Stimulated activated CD4-positive, alpha-beta T cell treated with anti-CD3 and anti-CD28 coated beads, Interleukin-15, amount 100 ng/mL, for 48 hours (primary cell): ENCODE measurements at regions not wholly inside any gene's neighbourhood (a gene's known extent, or its start where the extent isn't known, plus 50 kb on each side); places are given as distances from the start of the nearest gene placed in this dataset.
"Not testable (repeated sequence)": the region's sequence is repeated elsewhere in the genome, so short reads cannot be mapped to it uniquely, and the experiment has no call there.

Experiments used
- DNase-seq, 2 donors: peaks; one replicate each; pipeline ENCODE4 v3.0.0-alpha.2; 2020; ENCODE audit warnings: low read depth in 2 of 2

GRCh38 chr7:119100611-119101258 lies 876.2 kb downstream of the ANKRD7 start:
- DNase-seq: not testable (repeated sequence)

- no peak for DNase-seq
These were observed 877.8 kb downstream of the ANKRD7 start for GRCh38 chr7:119102291-119102690.

DNA sequence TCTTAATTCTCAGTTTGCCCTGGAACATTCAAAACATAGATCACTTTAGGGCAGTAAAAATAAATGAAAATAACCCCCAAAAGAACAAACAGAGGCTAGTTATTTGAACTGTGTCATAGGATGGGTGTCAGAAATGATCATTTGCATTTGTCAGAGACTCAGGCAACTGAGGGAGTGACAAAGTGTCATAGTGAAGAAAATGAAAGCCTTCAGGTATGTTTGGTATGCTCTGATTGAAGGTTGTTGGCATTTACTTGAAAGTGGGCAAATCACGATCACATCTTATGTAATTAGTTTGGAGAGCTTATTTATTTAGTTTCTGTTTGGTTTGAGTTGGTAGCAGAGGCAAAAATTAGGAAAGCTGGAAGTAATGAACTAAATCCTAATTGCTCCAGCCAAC lies 880.9 kb downstream of the ANKRD7 start:
- no peak for DNase-seq

DNA sequence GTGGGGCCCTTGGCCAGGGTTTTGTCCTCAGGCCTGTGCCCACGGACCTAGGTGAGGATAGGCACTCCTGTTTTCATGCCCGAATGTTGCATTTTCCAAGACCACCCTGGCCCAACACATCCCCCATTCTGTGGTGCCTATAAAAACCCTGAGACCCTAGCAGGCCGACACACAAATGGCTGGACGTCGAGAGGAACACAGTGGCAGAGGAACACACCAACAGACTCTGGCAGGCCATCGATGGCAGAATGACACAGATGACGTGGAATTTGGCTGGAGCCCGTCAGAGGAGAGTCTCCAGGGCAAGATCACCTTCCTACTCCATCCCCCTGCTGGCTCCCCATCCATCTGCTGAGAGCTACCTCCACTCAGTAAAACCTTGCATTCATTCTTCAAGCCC lies 898.8 kb downstream of the ANKRD7 start:
- no peak for DNase-seq

DNA sequence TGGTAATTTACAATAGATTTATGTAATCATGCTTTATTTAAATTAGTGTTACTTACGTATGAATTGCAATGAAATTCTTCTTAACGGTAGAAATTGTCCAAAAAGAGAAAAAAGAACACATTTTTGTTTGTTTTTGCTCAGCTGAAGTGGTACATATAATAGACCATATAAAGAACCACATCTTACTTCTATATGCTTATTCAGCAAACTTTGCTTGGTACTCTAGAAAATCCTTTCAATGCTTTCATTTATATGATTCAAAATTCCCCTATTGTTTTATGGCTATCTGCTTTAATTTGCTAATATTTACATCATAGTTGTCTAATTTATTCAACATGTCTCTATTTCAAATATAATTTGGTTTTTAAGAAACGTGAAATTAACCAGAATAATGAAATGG lies 903.2 kb downstream of the ANKRD7 start:
- no peak for DNase-seq

DNA sequence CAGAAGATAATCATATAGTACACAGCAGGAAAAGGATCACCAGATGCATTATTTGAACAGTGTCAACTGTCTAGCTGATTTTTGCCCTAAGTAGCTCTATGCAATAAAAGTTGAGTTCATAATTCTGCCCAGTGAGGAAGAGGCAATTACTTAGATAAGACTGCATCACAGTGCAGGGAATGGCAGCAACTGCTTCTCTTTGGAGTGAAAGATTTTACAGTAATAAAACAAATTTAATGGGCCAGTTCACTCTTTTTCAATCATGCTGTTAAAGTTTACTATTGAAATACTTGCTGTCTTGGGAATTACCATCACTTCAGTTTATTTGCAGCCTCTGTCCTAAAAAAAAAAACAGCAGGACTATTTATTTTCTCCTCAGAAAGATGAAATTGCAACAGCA lies 907.9 kb downstream of the ANKRD7 start:
- DNase-seq: no peak

DNA sequence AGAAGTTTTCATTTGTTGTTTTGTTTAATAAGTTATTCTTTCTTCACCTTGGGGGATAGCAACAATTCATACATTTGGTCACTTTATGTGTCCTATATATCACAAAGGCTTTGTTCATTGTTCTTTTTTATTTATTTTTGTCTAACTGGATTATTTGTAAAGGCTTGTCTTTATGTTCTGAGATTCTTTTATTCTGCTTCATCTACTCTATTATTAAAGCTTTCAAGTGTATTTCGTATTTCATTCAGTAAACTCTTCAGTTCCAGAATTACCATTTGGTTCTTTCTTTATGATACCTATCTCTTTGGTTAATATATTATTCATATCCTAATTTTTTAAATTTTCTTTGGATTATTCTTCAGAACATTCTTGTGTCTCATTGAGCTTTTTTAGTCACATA lies 942.9 kb downstream of the ANKRD7 start:
- no peak for DNase-seq

GRCh38 chr7:119172043-119172442 lies 947.5 kb downstream of the ANKRD7 start:
- no peak for DNase-seq

DNA sequence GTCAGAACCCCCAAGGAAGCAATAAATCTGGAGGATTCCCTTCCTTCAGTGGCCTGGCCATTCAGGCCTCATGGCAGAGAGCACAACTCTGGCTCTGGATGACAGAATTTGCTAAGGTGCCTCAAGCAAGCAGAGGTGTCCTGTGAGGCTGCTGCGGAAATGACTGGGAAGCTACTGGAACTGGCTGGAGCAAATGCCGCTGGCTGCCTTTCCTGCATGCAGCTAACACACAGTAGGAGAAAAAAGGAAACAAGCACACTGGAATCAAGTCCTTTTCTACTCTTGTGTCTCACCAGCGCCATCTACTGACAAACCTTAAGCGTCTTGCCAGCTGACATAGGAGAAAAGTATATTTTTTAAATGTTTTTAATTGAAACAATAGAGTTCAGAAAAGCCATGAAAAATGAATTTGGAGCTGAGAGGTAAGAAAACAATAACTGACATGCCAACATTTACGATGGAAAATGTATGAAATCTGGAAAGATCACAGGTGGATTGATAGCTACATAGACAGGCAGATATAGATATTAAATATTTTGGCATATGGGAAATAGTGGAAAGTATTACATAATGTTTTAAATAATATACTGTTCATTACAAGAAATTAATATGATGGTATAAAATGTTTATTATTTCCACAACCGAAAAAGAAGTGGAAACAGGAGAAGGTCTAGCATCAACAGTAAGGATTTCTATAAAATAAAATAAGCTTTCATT lies 951.6 kb downstream of the ANKRD7 start:
- peak in 1 of 2 donors; percentile 7 for DNase-seq

GRCh38 chr7:119177863-119178262 lies 953.4 kb downstream of the ANKRD7 start:
- DNase-seq: no peak

GRCh38 chr7:119184124-119184788 lies 959.8 kb downstream of the ANKRD7 start:
- no peak for DNase-seq

GRCh38 chr7:119196183-119196582 lies 971.7 kb downstream of the ANKRD7 start:
- no peak for DNase-seq

DNA sequence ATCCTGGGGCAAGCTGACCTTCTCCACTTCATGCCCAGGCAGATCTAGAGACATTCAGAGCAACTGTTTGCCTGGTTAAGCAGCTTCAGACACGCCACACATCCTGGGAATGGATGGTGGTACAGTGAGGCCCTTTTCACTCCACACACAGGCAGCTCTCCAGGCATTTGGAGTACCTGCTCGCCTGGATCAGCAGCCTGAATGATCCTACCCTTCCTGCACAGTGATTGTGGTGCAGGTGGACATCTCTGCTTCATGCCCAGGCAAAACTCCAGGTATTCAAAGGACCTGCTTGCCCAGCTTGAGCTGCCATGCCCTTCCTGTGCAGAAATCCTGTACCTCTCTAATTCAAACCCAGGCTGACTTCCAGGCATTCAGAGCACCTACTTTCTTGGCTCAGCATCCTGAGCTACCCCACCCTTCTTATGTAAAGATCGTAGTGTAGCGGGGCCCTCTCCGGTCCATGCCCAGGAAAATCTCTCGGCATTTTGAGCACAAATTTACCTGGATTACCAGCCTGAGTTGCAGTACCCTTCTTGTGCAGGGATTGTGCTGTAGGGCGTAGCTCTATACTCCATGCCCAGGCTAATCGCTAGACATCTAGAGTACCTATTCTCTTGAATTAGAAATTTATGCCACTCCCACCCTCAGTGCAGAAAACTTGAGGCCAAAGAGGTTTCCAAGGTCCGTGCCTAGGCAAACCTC lies 972.8 kb downstream of the ANKRD7 start:
- no peak for DNase-seq

DNA sequence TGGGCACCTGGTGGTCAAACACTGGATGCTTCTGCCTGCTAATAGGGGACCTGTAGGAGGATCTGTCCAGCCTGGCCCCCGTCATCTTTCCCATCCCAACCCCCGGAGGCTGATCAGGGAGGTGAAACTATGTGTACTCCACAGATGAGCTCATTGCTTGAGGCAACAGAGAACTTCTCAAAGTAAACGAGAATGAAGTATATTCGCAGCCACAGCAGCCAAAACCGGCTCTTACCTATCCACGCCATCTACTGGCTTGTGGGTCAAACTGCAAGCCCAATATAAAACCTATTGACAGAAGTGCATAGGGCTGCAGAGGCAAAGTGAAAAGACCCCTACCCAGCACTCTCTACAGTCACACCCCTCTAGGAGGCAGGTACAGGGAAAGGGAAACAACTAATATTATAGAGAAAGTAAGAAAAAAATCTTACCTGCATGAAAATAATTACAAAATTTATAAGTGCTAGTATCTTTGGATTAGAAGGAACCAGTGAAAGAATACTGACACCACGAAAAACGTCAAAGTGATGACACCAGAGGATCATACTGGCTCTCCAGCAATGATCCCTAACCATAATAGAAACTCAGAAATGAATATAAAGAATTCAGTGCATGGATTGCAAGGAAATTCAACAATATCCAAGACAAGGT lies 973.5 kb downstream of the ANKRD7 start:
- DNase-seq: no peak

DNA sequence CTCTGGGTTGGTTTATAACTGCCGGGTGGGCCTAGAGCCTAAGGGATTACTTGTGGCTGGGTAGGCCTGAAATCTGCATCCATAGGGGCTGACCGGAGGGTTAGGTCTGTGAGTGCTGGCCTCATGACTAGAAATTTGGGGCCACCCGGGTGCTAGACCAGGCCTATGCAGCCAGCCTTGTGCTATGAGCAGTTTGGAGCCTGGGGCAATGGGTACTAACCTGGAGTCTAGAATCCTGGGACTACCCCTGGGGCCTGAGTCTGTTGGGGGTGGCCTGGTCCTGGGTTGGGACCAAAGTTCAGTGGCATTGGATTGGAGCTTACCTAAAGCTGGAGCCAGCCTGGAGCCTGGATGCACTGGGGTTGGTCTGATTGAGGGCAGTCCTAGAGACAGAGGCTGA lies 995.2 kb downstream of the ANKRD7 start:
- DNase-seq: no peak

DNA sequence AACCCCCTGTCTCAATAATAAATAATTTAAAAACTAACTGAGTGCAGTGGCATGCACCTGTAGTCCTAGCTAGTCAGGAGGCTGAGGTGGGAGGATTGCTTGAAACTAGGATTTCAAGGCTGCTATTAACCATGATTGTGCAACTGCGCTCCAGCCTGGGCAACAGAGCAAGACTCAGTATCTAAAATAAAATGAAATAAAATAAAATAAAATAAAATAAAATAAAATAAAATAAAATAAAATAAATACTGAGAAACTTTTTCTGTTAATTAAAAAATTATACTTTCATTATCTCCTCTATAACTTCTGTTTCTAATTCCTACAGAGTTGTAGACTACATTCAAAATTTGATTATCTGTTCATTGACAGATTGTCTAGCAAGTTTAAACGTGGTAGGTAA lies 999.4 kb downstream of the ANKRD7 start:
- DNase-seq: no peak

GRCh38 chr7:119228482-119228881 lies 1004.0 kb downstream of the ANKRD7 start:
- DNase-seq: no peak

DNA sequence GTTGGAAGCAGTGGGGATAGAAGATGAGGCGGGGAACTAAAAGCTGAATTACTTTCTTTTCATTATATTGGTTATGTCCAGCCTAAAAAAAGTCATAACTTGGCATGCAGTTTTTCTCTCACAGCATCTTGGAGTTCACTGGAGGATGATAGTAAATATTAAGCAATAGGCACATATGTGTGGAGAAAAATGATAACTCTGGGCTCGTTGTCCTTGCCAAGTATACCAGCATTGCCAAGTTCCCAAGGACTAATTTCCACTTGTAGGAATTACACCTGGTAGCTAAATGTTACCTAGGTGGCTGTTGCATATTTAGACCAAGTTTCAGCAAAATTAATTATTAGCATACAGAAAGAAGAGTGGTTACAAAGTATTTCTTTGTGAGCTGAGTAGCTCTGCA lies 1007.6 kb downstream of the ANKRD7 start:
- DNase-seq: no peak

DNA sequence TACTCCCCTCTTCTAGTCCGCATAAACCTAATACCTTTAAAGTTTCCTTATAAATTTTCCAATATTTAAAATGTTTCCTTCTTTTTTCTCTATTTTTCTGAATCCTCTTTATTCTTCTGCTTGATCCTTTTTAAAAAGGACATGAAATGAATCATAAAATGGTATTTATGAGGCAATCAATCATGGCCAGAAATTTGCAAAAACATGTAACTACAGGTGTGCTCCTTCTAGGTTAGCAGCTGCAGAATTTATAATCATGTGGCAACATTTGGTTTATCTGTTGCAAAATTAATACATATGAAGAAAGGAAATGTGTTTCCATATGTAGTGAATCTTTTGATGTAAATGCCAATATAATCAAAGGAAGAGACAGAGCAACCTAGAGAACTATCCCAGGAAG lies 1008.5 kb downstream of the ANKRD7 start:
- DNase-seq: no peak

GRCh38 chr7:119252962-119253361 lies 1020.0 kb upstream of the KCND2 start:
- no peak for DNase-seq

GRCh38 chr7:119254742-119255141 lies 1018.2 kb upstream of the KCND2 start:
- DNase-seq: no peak

GRCh38 chr7:119256001-119256400 lies 1017.0 kb upstream of the KCND2 start:
- no peak for DNase-seq
